ENCODE measurements at regions not wholly inside any gene's neighbourhood (a gene's known extent, or its start where the extent isn't known, plus 50 kb on each side); places are given as distances from the start of the nearest gene placed in this dataset.
"Not testable (repeated sequence)": the region's sequence is repeated elsewhere in the genome, so short reads cannot be mapped to it uniquely, and the experiment has no call there.

DNA sequence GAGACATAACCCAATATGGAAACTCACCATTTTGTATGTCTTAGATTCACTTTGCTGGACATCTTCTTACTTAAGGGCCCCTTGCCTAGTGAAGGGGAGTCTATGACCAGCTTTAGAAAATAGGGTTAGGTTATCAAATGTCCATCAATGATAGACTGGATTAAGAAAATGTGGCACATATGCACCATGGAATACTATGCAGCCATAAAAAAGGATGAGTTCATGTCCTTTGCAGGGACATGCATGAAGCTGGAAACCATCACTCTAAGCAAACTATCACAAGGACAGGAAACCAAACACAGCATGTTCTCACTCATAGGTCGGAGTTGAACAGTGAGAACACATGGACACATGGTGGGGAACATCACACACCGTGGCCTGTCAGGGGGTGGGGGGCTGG lies 301.8 kb upstream of the TBL1XR1 start:
- CTCF ChIA-PET; dilution Hi-C loops (cut with MboI; ENCODE audit: extremely low pct_ligation_motif_present, low sequenced_read_pairs); BruUV-seq (replicated peaks): not testable (repeated sequence)

DNA sequence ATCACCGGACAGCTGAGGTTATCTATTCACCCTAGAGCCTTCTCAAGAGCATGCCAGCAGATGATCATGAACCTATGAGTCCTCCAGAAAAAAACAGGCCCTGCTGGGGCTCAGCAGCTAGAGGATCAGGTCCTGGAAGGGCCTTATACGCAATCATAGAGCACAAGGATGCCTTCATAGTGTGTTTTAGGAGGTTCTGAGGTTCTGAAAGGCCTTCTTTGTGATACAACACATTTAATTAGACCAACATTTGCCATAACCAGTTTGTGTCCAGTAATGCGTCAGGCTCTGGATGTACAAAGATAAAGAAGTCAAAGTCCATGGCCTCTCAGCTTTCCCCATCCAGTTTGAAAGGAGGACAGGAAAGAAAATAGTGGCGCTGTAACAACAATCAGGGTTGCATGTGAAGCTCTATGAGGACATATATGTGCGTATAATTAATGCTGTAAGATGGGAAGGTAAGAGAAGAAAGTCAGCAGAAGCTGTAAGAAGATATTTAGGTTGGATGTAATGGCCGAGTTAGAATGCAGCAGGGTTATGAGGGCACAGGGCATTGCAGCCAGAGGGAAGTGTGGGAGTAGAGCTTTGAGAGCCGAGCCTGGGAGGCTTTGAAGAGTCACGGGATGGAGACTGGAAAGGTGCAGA lies 302.6 kb upstream of the TBL1XR1 start:
- Histone ChIP-seq H3K27me3 (ENCODE audit: control insufficient read depth in 2 of 2, insufficient read depth in 2 of 2, low read length in 2 of 2) (no peaks in the 10 kb centered on the region), H3K79me2 (ENCODE audit: control insufficient read depth, insufficient read depth, low read length) (no peaks in the 10 kb centered on the region), H3K36me3 (ENCODE audit: control insufficient read depth in 2 of 2, extremely low read depth in 1 of 2, insufficient read depth in 2 of 2, low read length in 2 of 2) (no peaks in the 10 kb centered on the region), H3K9me3 (replicated peaks; ENCODE audit: control insufficient read depth, insufficient read depth, low read length) (no peaks in the 10 kb centered on the region), H3K27ac (ENCODE audit: insufficient read depth, low read depth, low read length) (no peak overlapping the region), H4K20me1 (replicated peaks; ENCODE audit: control insufficient read depth, extremely low read depth, insufficient read depth, low read length) (no peaks in the 10 kb centered on the region), H3K9me1 (replicated peaks; ENCODE audit: control insufficient read depth, extremely low read depth, insufficient read depth, low read length) (no peaks in the 10 kb centered on the region), H3K4me1 (ENCODE audit: control insufficient read depth, extremely low read depth, insufficient read depth, low read length) (no peaks in the 10 kb centered on the region), H3K4me3 (replicated peaks in 1 of 3; ENCODE audit: insufficient read depth in 1 of 3, low read depth in 1 of 3, low read length in 3 of 3) (no peak overlapping the region), H3K4me2 (ENCODE audit: insufficient read depth, low read length) (no peak overlapping the region), H2AFZ (ENCODE audit: low read depth, low read length) (no peak overlapping the region), H3K9ac (replicated peaks; ENCODE audit: extremely low read depth, insufficient read depth, low read length) (no peak overlapping the region)
- no peak for TF ChIP-seq POLR2A (IDR thresholded peaks at IDR 0.05; ENCODE audit: low read depth, low read length)
- no peak for TF ChIP-seq JUN (IDR thresholded peaks at IDR 0.05; ENCODE audit: borderline replicate concordance, insufficient read depth, insufficient read length, low read depth)
- TF ChIP-seq GATA2 (IDR thresholded peaks at IDR 0.05; ENCODE audit: insufficient read depth, insufficient read length, low read depth, low read length), result no peak
- POLR2A ChIA-PET, result no interaction called here
- intact Hi-C loops (cut with micrococcal nuclease), result no loop called here
- CTCF ChIA-PET, result interaction anchor here (0.7 to 1.0 kb wide), 2 partner anchors 11 to 231 kb away, joined by 3 read pairs; no protein-coding TSS in a partner anchor
- DNase-seq (ENCODE audit: low read depth, low spot score) (no peak), FAIRE-seq (no peak)
- no TSS peak for BruUV-seq (replicated peaks)
- dilution Hi-C loops (cut with MboI; ENCODE audit: extremely low pct_ligation_motif_present, low sequenced_read_pairs), result no loop called here

More for the DNA sequence above, 301.8 kb upstream of the TBL1XR1 start:
- H4K20me1 ChIP-seq (replicated peaks; ENCODE audit: control insufficient read depth, extremely low read depth, insufficient read depth, low read length); FAIRE-seq; H3K4me2 ChIP-seq (ENCODE audit: insufficient read depth, low read length); H3K4me1 ChIP-seq (ENCODE audit: control insufficient read depth, extremely low read depth, insufficient read depth, low read length); H2AFZ ChIP-seq (ENCODE audit: low read depth, low read length); H3K9ac ChIP-seq (replicated peaks; ENCODE audit: extremely low read depth, insufficient read depth, low read length); H3K9me3 ChIP-seq (replicated peaks; ENCODE audit: control insufficient read depth, insufficient read depth, low read length); H3K4me3 ChIP-seq (replicated peaks in 1 of 3; ENCODE audit: insufficient read depth in 1 of 3, low read depth in 1 of 3, low read length in 3 of 3); intact Hi-C loops (cut with micrococcal nuclease); H3K27me3 ChIP-seq (ENCODE audit: control insufficient read depth in 2 of 2, insufficient read depth in 2 of 2, low read length in 2 of 2); H3K27ac ChIP-seq (ENCODE audit: insufficient read depth, low read depth, low read length); POLR2A ChIA-PET; H3K9me1 ChIP-seq (replicated peaks; ENCODE audit: control insufficient read depth, extremely low read depth, insufficient read depth, low read length); H3K36me3 ChIP-seq (ENCODE audit: control insufficient read depth in 2 of 2, extremely low read depth in 1 of 2, insufficient read depth in 2 of 2, low read length in 2 of 2); H3K79me2 ChIP-seq (ENCODE audit: control insufficient read depth, insufficient read depth, low read length); DNase-seq (ENCODE audit: low read depth, low spot score): not testable (repeated sequence)
